HEK293T (cell line): ENCODE measurements at regions not wholly inside any gene's neighbourhood (a gene's known extent, or its start where the extent isn't known, plus 50 kb on each side); places are given as distances from the start of the nearest gene placed in this dataset.

Experiments used
- BHLHE40 ChIP-seq: fragments of 450-650 bp; IDR thresholded peaks from 2 replicates; pipeline ENCODE4 v1.6.1; 2016; ENCODE audit warnings: mild to moderate bottlenecking, moderate library complexity, borderline replicate concordance
- CTBP1 ChIP-seq: fragments of 450-650 bp; IDR thresholded peaks from 2 replicates; pipeline ENCODE4 v1.6.1; 2016; ENCODE audit warnings: borderline replicate concordance
- ELF4 ChIP-seq: fragments of 450-650 bp; IDR thresholded peaks from 2 replicates; pipeline ENCODE4 v1.6.1; 2017; ENCODE audit warnings: antibody characterized with exemption
- FOXA1 ChIP-seq: fragments of 450-650 bp; IDR thresholded peaks from 2 replicates; pipeline ENCODE4 v1.6.1; 2016; ENCODE audit warnings: mild to moderate bottlenecking
- FOXK2 ChIP-seq: fragments of 450-650 bp; IDR thresholded peaks from 2 replicates; pipeline ENCODE4 v1.6.1; 2016; ENCODE audit warnings: mild to moderate bottlenecking
- FOXM1 ChIP-seq: fragments of 450-650 bp; IDR thresholded peaks from 2 replicates; pipeline ENCODE4 v1.6.1; 2017; ENCODE audit warnings: mild to moderate bottlenecking, borderline replicate concordance
- SP1 ChIP-seq: fragments of 450-650 bp; IDR thresholded peaks from 2 replicates; pipeline ENCODE4 v1.6.1; 2017
- SUZ12 ChIP-seq: fragments of 450-650 bp; IDR thresholded peaks from 2 replicates; pipeline ENCODE4 v1.6.1; 2016; ENCODE audit warnings: mild to moderate bottlenecking
- ZNF384 ChIP-seq: fragments of 450-650 bp; IDR thresholded peaks from 2 replicates; pipeline ENCODE4 v1.6.1; 2016

DNA sequence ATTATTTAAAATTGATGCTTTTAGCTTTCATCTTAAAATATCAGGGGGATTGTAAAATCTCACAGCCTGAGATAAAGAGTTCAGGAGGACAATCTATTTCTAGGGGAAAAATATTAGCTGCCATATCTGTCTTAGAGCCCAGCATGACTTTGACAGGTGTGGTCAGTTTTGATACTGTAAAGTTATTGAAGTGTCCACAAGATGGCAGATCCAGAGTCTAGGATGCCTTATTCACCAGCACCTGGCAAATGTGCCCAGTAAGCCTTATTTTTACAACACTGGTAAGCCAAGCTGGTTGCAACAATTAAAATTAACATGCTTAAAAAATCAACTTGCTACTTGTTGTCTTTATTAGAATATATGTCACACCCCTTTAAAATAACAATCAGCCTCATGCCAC is 579.3 kb downstream of the SH2D4B start:
- TF ChIP-seq SUZ12 (no peak), SP1 (no peak), FOXM1 (no peak), FOXK2 (no peak), ELF4 (no peak), ZNF384 (no peak), FOXA1 (no peak), BHLHE40 (no peak), CTBP1 (no peak)
